Esophagus muscularis mucosa (tissue), 4 donors: ENCODE measurements at regions not wholly inside any gene's neighbourhood (a gene's known extent, or its start where the extent isn't known, plus 50 kb on each side); places are given as distances from the start of the nearest gene placed in this dataset.
"Not testable (repeated sequence)": the region's sequence is repeated elsewhere in the genome, so short reads cannot be mapped to it uniquely, and the experiment has no call there.

ENCODE experiments used
- CTCF ChIP-seq, 3 experiments: fragments of 200-600 bp in 2 of 3; fragments of 450-650 bp in 1 of 3; sonication (generic) in 2 of 3; IDR thresholded peaks; one replicate each; pipeline ENCODE4 v1.5.1; 2017 to 2019; ENCODE audit warnings: antibody characterized with exemption in 3 of 3, mild to moderate bottlenecking in 2 of 3, moderate library complexity in 1 of 3
- EP300 ChIP-seq: sonication (generic); formaldehyde crosslinking; IDR thresholded peaks from one replicate; pipeline ENCODE4 v1.6.1; 2017; ENCODE audit warnings: antibody characterized with exemption
- POLR2A ChIP-seq: fragments of 450-650 bp; IDR thresholded peaks from one replicate; pipeline ENCODE4 v1.6.1; 2017; ENCODE audit warnings: antibody characterized with exemption, moderate library complexity, mild to moderate bottlenecking, low read depth
- POLR2AphosphoS5 ChIP-seq, 2 donors: sonication (generic); formaldehyde crosslinking; IDR thresholded peaks; one replicate each; pipeline ENCODE4 v1.6.1; 2017; ENCODE audit warnings: antibody characterized with exemption in 2 of 2

- not testable (repeated sequence) for TF ChIP-seq EP300; CTCF (IDR thresholded peaks at IDR 0.05); POLR2AphosphoS5 (IDR thresholded peaks at IDR 0.05); POLR2A
Observed at GRCh38 chr14:82691191-82691590, 1157.5 kb upstream of the SEL1L start.
